ENCODE measurements at regions not wholly inside any gene's neighbourhood (a gene's known extent, or its start where the extent isn't known, plus 50 kb on each side); places are given as distances from the start of the nearest gene placed in this dataset.

- TF ChIP-seq CTCF (IDR thresholded peaks at IDR 0.05) (no peak), POLR2AphosphoS5 (IDR thresholded peaks at IDR 0.05) (no peak)
Measured at GRCh38 chr13:91195789-91196188, 151.7 kb upstream of the MIR17HG start.
